ENCODE measurements at regions not wholly inside any gene's neighbourhood (a gene's known extent, or its start where the extent isn't known, plus 50 kb on each side); places are given as distances from the start of the nearest gene placed in this dataset.
A peak's percentile ranks its signal among the peaks of the same experiment; 100 is the strongest.
"Not testable (repeated sequence)": the region's sequence is repeated elsewhere in the genome, so short reads cannot be mapped to it uniquely, and the experiment has no call there.

- DNase-seq, result no peak
Measured at GRCh38 chr5:174567506-174568141, 156.8 kb upstream of the MSX2 start.

GRCh38 chr5:174570662-174571061, 153.7 kb upstream of the MSX2 start:
- no peak for DNase-seq

GRCh38 chr5:174571662-174572397, 152.6 kb upstream of the MSX2 start:
- peak; percentile 45 to 84 for DNase-seq

GRCh38 chr5:174572591-174572990, 151.8 kb upstream of the MSX2 start:
- DNase-seq, result no peak

- DNase-seq, result no peak
Measured at GRCh38 chr5:174573221-174573994, 151.0 kb upstream of the MSX2 start.

GRCh38 chr5:174575043-174575442, 149.3 kb upstream of the MSX2 start:
- no peak for DNase-seq

- DNase-seq, result no peak
Measured at GRCh38 chr5:174576042-174576441, 148.3 kb upstream of the MSX2 start.

- peak in 1 of 2 experiments; percentile 16 for DNase-seq
Measured at GRCh38 chr5:174581479-174581878, 142.9 kb upstream of the MSX2 start.

GRCh38 chr5:174581894-174582293, 142.5 kb upstream of the MSX2 start:
- no peak for DNase-seq

- no peak for DNase-seq
Measured at GRCh38 chr5:174583071-174583470, 141.3 kb upstream of the MSX2 start.

GRCh38 chr5:174585472-174585871, 138.9 kb upstream of the MSX2 start:
- no peak for DNase-seq

GRCh38 chr5:174586163-174586562, 138.2 kb upstream of the MSX2 start:
- not testable (repeated sequence) for DNase-seq

- no peak for DNase-seq
Measured at GRCh38 chr5:174589011-174589410, 135.4 kb upstream of the MSX2 start.

GRCh38 chr5:174589599-174589998, 134.8 kb upstream of the MSX2 start:
- DNase-seq, result no peak

- no peak for DNase-seq
Measured at GRCh38 chr5:174590820-174591219, 133.6 kb upstream of the MSX2 start.

- peak in 1 of 2 experiments; percentile 27 for DNase-seq
Measured at GRCh38 chr5:174596429-174596828, 128.0 kb upstream of the MSX2 start.

GRCh38 chr5:174599992-174600391, 124.4 kb upstream of the MSX2 start:
- DNase-seq, result no peak

- no peak for DNase-seq
Measured at GRCh38 chr5:174601946-174602345, 122.4 kb upstream of the MSX2 start.

- DNase-seq, result no peak
Measured at GRCh38 chr5:174606153-174606552, 118.2 kb upstream of the MSX2 start.

GRCh38 chr5:174606646-174607045, 117.7 kb upstream of the MSX2 start:
- DNase-seq, result no peak

- DNase-seq, result no peak
Measured at GRCh38 chr5:174607205-174607604, 117.2 kb upstream of the MSX2 start.

- DNase-seq, result no peak
Measured at GRCh38 chr5:174607916-174608315, 116.5 kb upstream of the MSX2 start.

- no peak for DNase-seq
Measured at GRCh38 chr5:174608631-174609097, 115.7 kb upstream of the MSX2 start.

GRCh38 chr5:174609116-174609515, 115.3 kb upstream of the MSX2 start:
- no peak for DNase-seq
